BJ (cell line): ENCODE measurements at regions not wholly inside any gene's neighbourhood (a gene's known extent, or its start where the extent isn't known, plus 50 kb on each side); places are given as distances from the start of the nearest gene placed in this dataset.

Source experiments
- CTCF ChIA-PET: fragments of 350-600 bp; formaldehyde crosslinking; extraction: SDS; loops from one replicate; lab custom pipeline; 2021; ENCODE audit warnings: antibody characterized with exemption, inconsistent platforms; lab: Yijun Ruan, JAX
- POLR2A ChIA-PET: fragments of 300-600 bp; sonication (Branson Sonifier 250); formaldehyde crosslinking; extraction: SDS; loops from one replicate; lab custom pipeline; 2021; ENCODE audit warnings: antibody characterized with exemption; lab: Charles Lee
- DNase-seq: peaks from one replicate; pipeline ENCODE4 v3.0.0-alpha.2; 2011; ENCODE audit warnings: low read depth
- H3K27me3 ChIP-seq: 2 replicates; pipeline ENCODE4 v1.6.0; 2011; ENCODE audit warnings: low read length; ENCODE audit not compliant: control insufficient read depth, insufficient read depth
- H3K36me3 ChIP-seq: 2 replicates; pipeline ENCODE4 v1.5.1; 2011; ENCODE audit warnings: low read length; ENCODE audit not compliant: control insufficient read depth, insufficient read depth
- H3K4me3 ChIP-seq: 2 replicates; pipeline ENCODE4 v1.5.1; 2011; ENCODE audit warnings: low read depth, mild to moderate bottlenecking, control low read depth, low read length
- TF ChIP-seq, protein P1 (sequence below): IDR thresholded peaks from 2 replicates; pipeline ENCODE4 v1.5.1; 2011; ENCODE audit warnings: low read depth, mild to moderate bottlenecking, control low read depth, inconsistent platforms, low read length, moderate library complexity; ENCODE audit not compliant: insufficient read depth

DNA sequence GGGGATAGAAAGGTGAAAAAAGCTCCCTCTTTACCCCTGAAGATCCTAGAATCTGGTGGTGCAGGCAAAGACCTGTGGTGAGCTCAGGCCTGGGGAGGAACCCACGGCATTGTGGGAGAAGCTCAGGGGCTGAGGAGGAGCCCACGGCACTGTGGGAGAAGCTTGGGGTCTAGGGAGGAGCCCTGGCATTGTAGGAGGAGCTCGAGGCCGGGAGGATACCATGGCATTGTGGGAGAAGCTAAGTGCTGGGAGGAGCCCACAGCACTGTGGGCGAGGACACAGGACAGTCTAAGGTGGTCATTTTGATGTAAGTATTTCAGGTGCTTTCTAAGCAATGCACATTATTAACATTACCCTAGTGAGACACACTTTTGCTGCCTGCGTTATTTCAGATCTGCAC is 179.7 kb downstream of the HSD17B3 start:
- H3K4me3 ChIP-seq = no peak overlapping the region
- no peaks in the 10 kb centered on the region for H3K36me3 ChIP-seq
- TF ChIP-seq, protein P1, sequence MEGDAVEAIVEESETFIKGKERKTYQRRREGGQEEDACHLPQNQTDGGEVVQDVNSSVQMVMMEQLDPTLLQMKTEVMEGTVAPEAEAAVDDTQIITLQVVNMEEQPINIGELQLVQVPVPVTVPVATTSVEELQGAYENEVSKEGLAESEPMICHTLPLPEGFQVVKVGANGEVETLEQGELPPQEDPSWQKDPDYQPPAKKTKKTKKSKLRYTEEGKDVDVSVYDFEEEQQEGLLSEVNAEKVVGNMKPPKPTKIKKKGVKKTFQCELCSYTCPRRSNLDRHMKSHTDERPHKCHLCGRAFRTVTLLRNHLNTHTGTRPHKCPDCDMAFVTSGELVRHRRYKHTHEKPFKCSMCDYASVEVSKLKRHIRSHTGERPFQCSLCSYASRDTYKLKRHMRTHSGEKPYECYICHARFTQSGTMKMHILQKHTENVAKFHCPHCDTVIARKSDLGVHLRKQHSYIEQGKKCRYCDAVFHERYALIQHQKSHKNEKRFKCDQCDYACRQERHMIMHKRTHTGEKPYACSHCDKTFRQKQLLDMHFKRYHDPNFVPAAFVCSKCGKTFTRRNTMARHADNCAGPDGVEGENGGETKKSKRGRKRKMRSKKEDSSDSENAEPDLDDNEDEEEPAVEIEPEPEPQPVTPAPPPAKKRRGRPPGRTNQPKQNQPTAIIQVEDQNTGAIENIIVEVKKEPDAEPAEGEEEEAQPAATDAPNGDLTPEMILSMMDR = no peak
- ChIA-PET POLR2A (no interaction called here), CTCF (interaction anchor here (1.3 kb wide), 1 partner anchor 15 kb away, joined by 3 read pairs; no protein-coding TSS in a partner anchor)
- peaks cover 2% of the 10 kb centered on the region; the same call in 1 of the 2 replicates for H3K27me3 ChIP-seq
- DNase-seq = no peak

DNA sequence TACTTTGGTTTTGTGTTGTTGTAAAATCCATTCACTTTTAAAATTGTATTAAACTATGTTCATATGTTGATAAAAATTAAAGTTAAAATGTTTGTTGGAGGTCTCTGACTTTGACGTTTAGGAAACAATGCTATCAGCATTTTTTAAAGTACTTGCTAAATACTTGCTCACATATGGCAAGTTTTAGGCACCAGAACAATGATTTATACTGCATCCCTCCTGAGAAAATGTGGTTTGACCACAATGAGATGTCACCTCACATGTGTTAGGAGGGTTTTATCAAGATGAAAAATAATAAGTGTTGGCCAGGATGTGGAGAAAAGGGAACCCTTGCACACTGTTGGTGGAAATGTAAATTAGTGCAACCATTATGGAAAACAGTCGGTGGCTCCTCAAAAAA is 180.8 kb downstream of the HSD17B3 start:
- TF ChIP-seq, protein P1 = no peak
- ChIA-PET CTCF (no interaction called here), POLR2A (no interaction called here)
- H3K4me3 ChIP-seq = no peak overlapping the region
- no peak for DNase-seq
- no peaks in the 10 kb centered on the region for H3K36me3 ChIP-seq
- H3K27me3 ChIP-seq = peaks cover 3% of the 10 kb centered on the region; the same call in 1 of the 2 replicates

DNA sequence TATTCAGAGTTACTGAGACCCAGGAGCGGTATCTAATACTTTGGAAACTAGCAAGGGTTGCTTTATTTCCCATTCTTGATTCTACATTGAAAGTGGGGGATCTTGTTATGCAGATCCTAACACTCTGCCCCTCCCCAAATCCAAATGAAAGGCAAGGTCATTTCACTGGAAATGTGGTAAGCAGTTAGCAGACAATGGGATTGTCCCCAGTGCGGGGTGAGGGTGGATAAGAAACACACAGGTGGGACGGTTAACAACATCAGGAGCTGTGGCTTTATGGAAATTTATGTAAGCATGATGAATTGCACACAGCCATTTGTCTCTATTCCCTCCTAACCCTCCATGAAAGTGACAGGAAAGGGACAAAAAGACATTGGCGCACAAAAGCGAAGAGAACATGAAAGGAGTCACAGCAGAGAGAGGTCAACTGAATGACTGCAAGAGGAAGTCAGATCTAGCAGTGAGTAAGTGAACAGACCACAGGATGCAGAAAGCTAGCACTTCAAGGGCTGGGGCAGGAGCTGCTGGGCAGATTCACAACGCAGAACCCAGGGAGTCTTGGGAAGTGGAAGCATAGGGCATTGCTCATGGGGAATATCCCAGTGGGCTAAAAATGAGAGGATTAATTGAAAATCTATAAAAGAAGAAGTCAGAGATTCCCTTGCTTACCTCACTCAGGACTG is 184.4 kb downstream of the HSD17B3 start:
- ChIA-PET POLR2A (no interaction called here), CTCF (interaction anchor here (0.8 to 1.4 kb wide), 2 partner anchors 9 to 46 kb away, joined by 4 to 5 read pairs; no protein-coding TSS in a partner anchor)
- Histone ChIP-seq H3K36me3 (no peaks in the 10 kb centered on the region), H3K27me3 (peaks cover 1% of the 10 kb centered on the region; the same call in 1 of the 2 replicates), H3K4me3 (no peak overlapping the region)
- no peak for DNase-seq
- TF ChIP-seq, protein P1 = no peak

DNA sequence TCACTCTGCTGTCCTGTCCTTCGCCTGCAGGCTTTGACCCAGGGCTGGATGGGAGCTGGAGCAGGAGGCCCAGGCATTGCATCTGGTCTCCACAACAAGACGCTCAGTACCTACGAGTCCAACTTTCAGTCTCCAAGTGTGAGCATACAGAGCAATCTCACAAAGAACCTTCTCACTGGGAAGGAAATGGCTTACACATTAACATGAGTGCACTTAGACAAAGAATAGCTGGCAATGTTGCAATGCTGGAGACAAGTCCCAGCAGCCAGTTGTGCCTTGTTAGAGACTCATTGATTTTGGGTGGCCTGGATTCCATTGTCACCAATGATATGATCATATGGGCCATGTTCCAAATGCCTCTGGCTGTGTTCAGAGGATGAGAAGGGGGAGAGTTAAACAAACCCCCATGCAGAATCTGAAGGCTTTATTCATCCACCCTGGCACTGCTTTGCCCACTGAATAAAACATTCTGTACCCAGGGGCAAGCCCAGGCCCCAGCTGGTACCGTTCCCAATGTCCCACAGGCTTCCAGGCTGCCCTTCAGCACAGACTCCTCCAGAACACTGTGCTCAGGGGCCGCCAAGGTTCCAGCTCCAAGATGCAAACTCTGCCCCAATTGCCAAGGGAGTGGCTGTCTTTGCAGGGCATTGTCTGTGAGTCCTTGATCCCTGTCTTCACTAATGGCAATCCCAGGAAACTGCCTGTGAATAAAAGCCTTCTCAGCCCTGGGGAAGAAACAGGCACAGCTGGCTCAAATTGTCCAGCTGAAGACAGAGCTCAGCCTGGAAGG is 185.5 kb downstream of the HSD17B3 start:
- no peak for DNase-seq
- ChIA-PET CTCF (interaction anchor here (1.4 kb wide), 1 partner anchor 11 kb away, joined by 5 read pairs; no protein-coding TSS in a partner anchor), POLR2A (no interaction called here)

More for the DNA sequence above, 185.5 kb downstream of the HSD17B3 start:
- H3K4me3 ChIP-seq = no peak overlapping the region
- H3K27me3 ChIP-seq = peaks cover 1% of the 10 kb centered on the region; the same call in 1 of the 2 replicates
- TF ChIP-seq, protein P1 = no peak
- no peaks in the 10 kb centered on the region for H3K36me3 ChIP-seq
